ENCODE measurements at regions not wholly inside any gene's neighbourhood (a gene's known extent, or its start where the extent isn't known, plus 50 kb on each side); places are given as distances from the start of the nearest gene placed in this dataset.

- TF ChIP-seq, protein P1, sequence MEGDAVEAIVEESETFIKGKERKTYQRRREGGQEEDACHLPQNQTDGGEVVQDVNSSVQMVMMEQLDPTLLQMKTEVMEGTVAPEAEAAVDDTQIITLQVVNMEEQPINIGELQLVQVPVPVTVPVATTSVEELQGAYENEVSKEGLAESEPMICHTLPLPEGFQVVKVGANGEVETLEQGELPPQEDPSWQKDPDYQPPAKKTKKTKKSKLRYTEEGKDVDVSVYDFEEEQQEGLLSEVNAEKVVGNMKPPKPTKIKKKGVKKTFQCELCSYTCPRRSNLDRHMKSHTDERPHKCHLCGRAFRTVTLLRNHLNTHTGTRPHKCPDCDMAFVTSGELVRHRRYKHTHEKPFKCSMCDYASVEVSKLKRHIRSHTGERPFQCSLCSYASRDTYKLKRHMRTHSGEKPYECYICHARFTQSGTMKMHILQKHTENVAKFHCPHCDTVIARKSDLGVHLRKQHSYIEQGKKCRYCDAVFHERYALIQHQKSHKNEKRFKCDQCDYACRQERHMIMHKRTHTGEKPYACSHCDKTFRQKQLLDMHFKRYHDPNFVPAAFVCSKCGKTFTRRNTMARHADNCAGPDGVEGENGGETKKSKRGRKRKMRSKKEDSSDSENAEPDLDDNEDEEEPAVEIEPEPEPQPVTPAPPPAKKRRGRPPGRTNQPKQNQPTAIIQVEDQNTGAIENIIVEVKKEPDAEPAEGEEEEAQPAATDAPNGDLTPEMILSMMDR (IDR thresholded peaks at IDR 0.05) = no peak
- no peak for TF ChIP-seq POLR2A (IDR thresholded peaks at IDR 0.05)
Measured at GRCh38 chr9:121587863-121588262, 63.6 kb upstream of the DAB2IP start.

All from lower leg skin (tissue), 3 donors.